NCI-H1694 treated with DMSO at 0.1 percent for 48 hours (cell line): ENCODE measurements at regions not wholly inside any gene's neighbourhood (a gene's known extent, or its start where the extent isn't known, plus 50 kb on each side); places are given as distances from the start of the nearest gene placed in this dataset.
A peak's percentile ranks its signal among the peaks of the same experiment; 100 is the strongest.

Source experiments
- DNase-seq: peaks from one replicate; lab custom pipeline; 2025; lab: John Stamatoyannopoulos, UW

- no peak for DNase-seq
These were observed 97.3 kb upstream of the GCFC2 start for GRCh38 chr2:75807992-75808391.

GRCh38 chr2:75801234-75801982, 90.7 kb upstream of the GCFC2 start:
- no peak for DNase-seq

- DNase-seq, result no peak
These were observed 89.7 kb upstream of the GCFC2 start for GRCh38 chr2:75800456-75800855.

GRCh38 chr2:75799859-75800258, 89.1 kb upstream of the GCFC2 start:
- DNase-seq, result no peak

GRCh38 chr2:75798569-75798968, 87.9 kb upstream of the GCFC2 start:
- DNase-seq, result no peak

GRCh38 chr2:75792996-75793395, 82.3 kb upstream of the GCFC2 start:
- DNase-seq, result no peak

GRCh38 chr2:75792146-75792545, 81.4 kb upstream of the GCFC2 start:
- DNase-seq, result no peak

- no peak for DNase-seq
These were observed 80.2 kb upstream of the GCFC2 start for GRCh38 chr2:75790814-75791467.

GRCh38 chr2:75790121-75790813, 79.6 kb upstream of the GCFC2 start:
- no peak for DNase-seq

- DNase-seq, result no peak
These were observed 78.2 kb upstream of the GCFC2 start for GRCh38 chr2:75788902-75789301.

GRCh38 chr2:75788154-75788553, 77.4 kb upstream of the GCFC2 start:
- DNase-seq, result no peak

GRCh38 chr2:75787532-75788132, 76.9 kb upstream of the GCFC2 start:
- peak; percentile 56 for DNase-seq

GRCh38 chr2:75775311-75775823, 64.7 kb upstream of the GCFC2 start:
- no peak for DNase-seq

- no peak for DNase-seq
These were observed 62.4 kb upstream of the GCFC2 start for GRCh38 chr2:75772908-75773630.

GRCh38 chr2:75765798-75766197, 55.1 kb upstream of the GCFC2 start:
- DNase-seq, result no peak

GRCh38 chr2:75764611-75765010, 53.9 kb upstream of the GCFC2 start:
- no peak for DNase-seq
